Right ventricle myocardium inferior (tissue), 1 donor: ENCODE measurements at regions not wholly inside any gene's neighbourhood (a gene's known extent, or its start where the extent isn't known, plus 50 kb on each side); places are given as distances from the start of the nearest gene placed in this dataset.
"Not testable (repeated sequence)": the region's sequence is repeated elsewhere in the genome, so short reads cannot be mapped to it uniquely, and the experiment has no call there.

Experiments used
- ATAC-seq: fragments of 200-7000 bp; cut with Tn5 transposase; one replicate; pipeline ENCODE4 v1.9.1; 2020; ENCODE audit warnings: mild to moderate bottlenecking, moderate library complexity
- DNase-seq: peaks from one replicate; pipeline ENCODE4 v3.0.0; 2021; ENCODE audit errors: missing footprints
- intact Hi-C: fragments of 100-400 bp; cut with DNase I; formaldehyde crosslinking; loops from one replicate; pipeline ENCODE4 v1.11.0; 2022
- donor health status: DM: no; HTN: yes; CAD: no; lungs with severe emphysema.

GRCh38 chr4:180261346-180261745, 1981.9 kb upstream of the TENM3 start:
- DNase-seq (no peak), ATAC-seq (no peak)
- intact Hi-C loops, result no loop called here

- DNase-seq, result no peak
- ATAC-seq, result no peak
- intact Hi-C loops, result no loop called here
These were observed 1963.1 kb upstream of the TENM3 start for GRCh38 chr4:180280076-180280475.

GRCh38 chr4:180280726-180281297, 1962.4 kb upstream of the TENM3 start:
- ATAC-seq, result no peak
- intact Hi-C loops, result no loop called here

GRCh38 chr4:180281724-180282123, 1961.5 kb upstream of the TENM3 start:
- intact Hi-C loops, result no loop called here
- DNase-seq (no peak), ATAC-seq (no peak)

More at GRCh38 chr4:180280726-180281297, 1962.4 kb upstream of the TENM3 start:
- no peak for DNase-seq

DNA sequence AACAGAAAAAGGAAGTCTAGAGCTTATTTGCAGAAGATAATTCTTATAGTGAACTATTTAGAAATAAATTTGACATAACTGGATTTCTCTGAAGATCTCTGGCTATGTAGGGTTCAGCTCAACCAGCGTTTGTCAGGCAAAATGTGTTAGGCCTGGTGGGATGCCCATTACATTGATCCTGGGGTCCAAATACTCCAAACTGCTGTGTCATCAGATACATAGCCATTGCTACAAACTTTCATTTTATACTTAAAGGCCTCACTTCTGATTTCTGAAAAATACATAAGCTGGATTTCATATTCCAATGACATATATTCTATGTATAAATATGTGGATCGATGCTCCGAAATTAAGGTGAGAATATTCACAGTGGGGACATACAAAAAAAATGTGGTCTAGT, 1958.9 kb upstream of the TENM3 start:
- intact Hi-C loops, result no loop called here
- ATAC-seq (no peak), DNase-seq (no peak)

DNA sequence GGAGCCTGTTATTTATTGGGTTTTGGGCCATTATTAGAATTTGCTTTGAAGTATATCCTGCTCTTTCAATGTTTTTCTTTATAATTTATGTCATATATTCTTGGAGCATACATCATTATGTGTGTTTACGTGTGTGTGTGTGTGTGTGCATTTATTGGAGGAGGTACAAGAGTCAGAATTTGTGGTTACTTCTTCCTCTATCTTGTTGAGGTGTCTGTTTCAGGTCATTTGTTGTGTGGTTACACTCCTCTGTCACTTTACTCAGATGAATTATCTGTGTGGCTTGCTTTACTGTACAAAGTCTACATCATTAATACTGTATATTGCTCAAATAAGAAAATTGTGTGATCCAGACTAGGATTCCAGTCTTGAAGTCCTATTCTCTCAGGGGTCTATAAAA, 1957.4 kb upstream of the TENM3 start:
- DNase-seq (no peak), ATAC-seq (no peak)
- intact Hi-C loops, result no loop called here

DNA sequence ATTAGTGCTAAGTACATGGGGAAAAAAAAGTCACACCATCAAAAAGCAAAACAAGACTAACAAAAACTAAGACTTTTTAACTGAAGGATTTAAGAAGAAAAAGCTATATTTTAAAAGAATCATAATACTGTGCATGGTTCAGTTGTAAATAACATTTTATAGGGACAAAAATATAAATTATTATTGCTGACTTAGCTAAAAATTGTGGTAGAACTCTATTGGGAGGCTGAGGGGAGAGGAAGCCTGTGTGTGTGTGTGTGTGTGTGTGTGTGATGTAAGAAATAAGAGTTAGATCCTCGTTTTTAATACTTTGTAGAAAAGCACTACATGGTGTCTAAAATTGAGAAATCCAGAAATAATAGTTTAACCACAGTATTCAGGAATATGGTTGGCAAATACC, 1950.9 kb upstream of the TENM3 start:
- DNase-seq (no peak), ATAC-seq (no peak)
- intact Hi-C loops, result no loop called here

DNA sequence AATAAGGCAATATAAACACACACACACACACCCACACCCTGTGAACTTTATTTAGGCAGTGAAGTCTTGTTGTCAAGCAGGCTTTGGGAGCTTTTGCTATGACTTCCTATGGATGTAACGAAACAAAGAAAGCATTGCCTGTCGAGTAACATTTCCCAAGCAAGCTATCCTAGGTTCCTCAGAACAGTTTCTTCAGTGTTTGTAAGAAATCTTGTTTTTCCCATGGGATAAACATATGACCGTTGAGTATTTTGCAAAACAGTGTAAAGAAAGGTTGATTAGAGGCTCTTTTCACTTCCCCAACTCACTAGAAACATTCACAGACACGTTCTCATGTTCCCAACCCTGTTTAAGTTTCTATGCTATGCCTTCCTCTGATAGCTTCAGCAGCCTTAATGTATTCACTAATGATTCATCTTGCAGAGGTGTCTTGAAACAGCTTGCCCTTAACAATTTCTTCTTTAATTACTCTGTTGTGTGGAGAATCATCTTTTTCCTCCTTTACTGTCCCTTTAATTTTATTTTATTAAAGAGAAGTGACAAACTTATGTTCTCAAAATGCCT, 1947.1 kb upstream of the TENM3 start:
- ATAC-seq (no peak), DNase-seq (no peak)
- intact Hi-C loops, result no loop called here

GRCh38 chr4:180304321-180304720, 1938.9 kb upstream of the TENM3 start:
- intact Hi-C loops, result no loop called here
- ATAC-seq, result no peak
- DNase-seq, result no peak

GRCh38 chr4:180310616-180311015, 1932.6 kb upstream of the TENM3 start:
- ATAC-seq, result no peak
- intact Hi-C loops, result no loop called here
- no peak for DNase-seq

DNA sequence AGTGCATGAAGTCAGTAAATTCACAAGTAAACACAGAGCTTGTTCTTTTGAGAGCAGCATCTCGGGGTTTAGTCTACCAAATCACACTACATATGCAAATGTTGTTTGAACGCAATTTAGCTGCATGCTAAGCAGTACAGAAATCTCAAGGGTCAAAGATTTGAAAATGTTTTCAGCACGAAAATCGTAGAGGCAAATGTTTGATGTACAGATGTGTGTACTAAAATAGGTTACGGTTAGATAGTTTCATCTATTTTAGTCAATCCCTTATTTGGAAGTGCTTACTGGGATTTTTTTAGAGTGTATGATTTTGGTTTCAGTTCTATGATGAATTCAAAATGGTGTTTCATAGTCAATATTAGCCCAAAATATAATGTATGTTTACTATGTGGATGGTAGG, 1928.2 kb upstream of the TENM3 start:
- ATAC-seq (no peak), DNase-seq (no peak)
- intact Hi-C loops, result no loop called here

DNA sequence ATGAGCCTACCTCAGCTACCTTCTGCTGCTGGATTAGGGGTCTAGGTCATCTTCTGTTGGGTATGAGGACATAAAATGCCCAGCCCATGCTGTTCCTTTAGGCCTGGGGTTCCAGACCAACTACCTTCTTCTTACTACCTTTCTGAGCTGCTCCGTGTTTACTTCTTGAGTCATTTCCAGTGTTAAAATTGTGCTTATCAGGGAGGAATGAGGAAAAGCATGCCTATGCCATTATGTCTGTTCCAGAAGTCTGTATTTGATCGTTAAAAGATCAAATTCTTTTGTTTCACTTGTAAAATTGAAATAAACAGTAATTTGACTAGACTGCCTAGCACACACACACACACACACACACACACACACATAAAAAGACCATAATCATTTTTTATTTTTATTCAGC, 1912.7 kb upstream of the TENM3 start:
- ATAC-seq (no peak), DNase-seq (no peak)
- intact Hi-C loops, result no loop called here

- intact Hi-C loops, result no loop called here
- DNase-seq (no peak), ATAC-seq (no peak)
These were observed 1910.0 kb upstream of the TENM3 start for GRCh38 chr4:180333162-180333561.

DNA sequence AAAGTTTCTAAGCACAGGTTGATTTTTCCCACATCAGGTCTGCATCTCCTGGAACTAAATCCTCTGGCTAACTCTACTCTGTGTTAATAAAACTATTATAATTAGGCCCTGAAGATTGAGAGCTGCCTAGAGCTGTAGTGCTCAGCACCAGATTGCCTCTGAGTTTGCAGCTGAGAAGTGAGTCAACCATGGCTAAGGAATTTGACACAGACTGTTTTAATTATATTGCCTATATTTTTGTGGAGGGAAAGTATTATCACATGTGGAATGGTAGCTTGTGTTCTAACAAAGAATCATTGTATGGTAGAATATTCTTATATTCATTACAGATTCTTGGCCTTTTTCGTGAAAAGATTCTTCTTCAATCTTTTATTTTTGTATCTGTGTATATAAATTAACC, 1907.6 kb upstream of the TENM3 start:
- intact Hi-C loops, result no loop called here
- no peak for ATAC-seq

GRCh38 chr4:180336494-180337090, 1906.6 kb upstream of the TENM3 start:
- no peak for ATAC-seq
- intact Hi-C loops, result no loop called here
- DNase-seq, result no peak

More for the DNA sequence above, 1907.6 kb upstream of the TENM3 start:
- no peak for DNase-seq

GRCh38 chr4:180341926-180342325, 1901.3 kb upstream of the TENM3 start:
- intact Hi-C loops, result no loop called here
- ATAC-seq (no peak), DNase-seq (no peak)

DNA sequence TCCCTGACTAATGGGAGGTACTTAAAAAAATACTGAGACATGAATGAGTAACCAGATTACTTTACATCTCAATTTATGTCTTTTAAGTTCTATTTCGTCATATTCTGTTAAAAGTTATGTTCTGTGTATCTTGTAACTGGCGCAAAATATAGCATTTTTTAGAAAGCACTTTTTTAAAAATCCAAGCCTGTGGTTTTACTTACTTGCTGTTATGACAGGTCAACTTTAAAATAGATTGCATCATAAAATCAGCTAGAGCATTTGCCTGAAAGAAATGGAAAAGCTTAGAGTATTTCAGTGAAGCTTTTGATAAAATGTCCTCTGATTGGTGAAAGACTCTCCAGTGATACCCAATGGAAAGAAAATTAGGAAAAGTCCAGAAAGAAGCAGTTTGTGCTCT, 1892.3 kb upstream of the TENM3 start:
- intact Hi-C loops, result no loop called here
- no peak for DNase-seq
- no peak for ATAC-seq

DNA sequence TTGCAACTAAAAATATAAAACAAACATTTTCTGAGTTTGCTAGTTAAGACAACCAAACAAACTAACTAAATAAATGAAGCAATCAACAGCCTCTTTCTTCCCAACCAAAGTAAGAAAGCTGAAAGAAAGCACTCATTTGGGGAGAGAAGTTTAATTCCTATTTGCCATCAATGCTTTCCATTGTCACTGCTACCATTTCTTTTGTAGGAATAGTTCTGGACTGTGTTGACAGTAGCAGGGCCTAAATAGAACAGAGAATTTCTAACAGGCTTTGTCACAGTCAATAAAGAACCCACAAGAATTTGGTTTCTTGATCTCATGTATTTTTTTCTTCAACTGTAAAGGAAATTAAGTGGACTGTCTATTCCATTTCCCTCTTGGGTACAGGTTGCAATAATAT, 1886.4 kb upstream of the TENM3 start:
- no peak for ATAC-seq
- no peak for DNase-seq

DNA sequence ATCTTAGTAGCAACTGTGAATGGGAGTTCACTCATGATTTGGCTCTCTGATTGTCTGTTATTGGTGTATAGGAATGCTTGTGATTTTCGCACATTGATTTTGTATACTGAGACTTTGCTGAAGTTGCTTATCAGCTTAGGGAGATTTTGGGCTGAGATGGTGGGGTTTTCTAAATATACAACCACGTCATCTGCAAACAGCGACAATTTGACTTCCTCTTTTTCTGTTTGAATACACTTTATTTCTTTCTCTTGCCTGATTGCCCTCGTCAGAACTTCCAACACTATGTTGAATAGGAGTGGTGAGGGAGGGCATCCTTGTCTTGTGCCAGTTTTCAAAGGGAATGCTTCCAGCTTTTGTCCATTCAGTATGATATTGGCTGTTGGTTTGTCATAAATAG, 1883.1 kb upstream of the TENM3 start:
- ATAC-seq, DNase-seq, intact Hi-C loops: not testable (repeated sequence)

More for the DNA sequence above, 1886.4 kb upstream of the TENM3 start:
- intact Hi-C loops, result no loop called here

GRCh38 chr4:180363815-180364214, 1879.4 kb upstream of the TENM3 start:
- DNase-seq (no peak), ATAC-seq (no peak)
- intact Hi-C loops, result no loop called here

DNA sequence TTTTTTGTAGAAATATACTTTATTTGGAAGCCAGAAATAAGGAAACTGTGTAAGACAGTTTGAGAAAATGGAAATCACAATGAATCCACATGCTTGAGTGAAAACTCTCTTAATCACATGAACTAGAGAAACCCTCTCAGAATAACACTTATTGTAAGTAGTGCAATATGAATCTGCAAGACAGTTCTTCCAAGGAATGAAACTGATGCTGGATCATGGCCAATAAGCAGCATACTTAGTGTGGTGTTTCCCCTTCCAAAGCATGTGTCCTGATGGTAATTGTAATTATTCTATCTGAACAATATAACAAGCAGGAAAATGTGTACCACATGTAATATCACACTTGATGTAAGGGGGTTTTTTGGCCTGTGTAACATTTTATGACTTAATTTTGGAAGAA, 1870.5 kb upstream of the TENM3 start:
- ATAC-seq, result no peak
- intact Hi-C loops, result no loop called here
- no peak for DNase-seq
